ENCODE measurements at regions not wholly inside any gene's neighbourhood (a gene's known extent, or its start where the extent isn't known, plus 50 kb on each side); places are given as distances from the start of the nearest gene placed in this dataset.
"Not testable (repeated sequence)": the region's sequence is repeated elsewhere in the genome, so short reads cannot be mapped to it uniquely, and the experiment has no call there.

DNA sequence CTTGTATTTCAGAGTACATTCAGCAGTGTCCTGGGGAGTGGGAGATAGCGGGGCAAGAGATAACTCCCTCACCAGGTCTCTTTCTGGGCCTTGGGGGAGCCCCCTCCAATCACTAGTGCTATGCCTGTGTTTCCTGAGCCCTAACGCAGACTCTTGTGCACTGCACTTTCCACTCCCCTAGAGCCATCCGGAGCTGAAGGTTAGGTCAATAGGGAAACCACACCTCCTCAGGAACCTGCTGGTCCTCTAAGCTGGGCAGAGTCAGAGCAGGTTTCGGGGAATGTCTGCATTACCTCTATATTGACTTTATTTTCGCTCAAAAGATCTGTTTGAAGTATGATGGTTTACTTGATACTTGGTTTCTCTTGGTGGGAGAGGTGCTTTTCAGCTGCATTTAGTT, 617.0 kb upstream of the ROBO1 start:
- in situ Hi-C loops (cut with MboI; ENCODE audit: low sequenced_read_pairs) = no loop called here

DNA sequence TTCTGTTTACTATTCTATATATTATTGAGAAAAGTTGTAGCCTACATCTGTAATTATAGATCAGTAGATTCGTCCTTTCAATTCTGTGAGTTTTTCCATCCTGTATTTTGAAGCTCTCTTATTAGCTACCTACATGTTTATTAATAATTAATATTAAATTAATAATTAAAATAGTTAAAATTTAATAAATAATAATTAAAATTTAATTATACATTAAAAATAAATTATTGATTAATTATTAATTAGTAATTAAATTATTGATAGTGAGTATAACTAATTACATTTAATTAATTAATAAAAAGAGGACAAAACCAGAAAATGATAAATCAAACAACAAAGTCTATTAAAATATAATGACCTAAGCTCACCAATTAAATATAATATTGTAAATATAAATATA, 606.6 kb upstream of the ROBO1 start:
- in situ Hi-C loops (cut with MboI; ENCODE audit: low sequenced_read_pairs) = no loop called here

DNA sequence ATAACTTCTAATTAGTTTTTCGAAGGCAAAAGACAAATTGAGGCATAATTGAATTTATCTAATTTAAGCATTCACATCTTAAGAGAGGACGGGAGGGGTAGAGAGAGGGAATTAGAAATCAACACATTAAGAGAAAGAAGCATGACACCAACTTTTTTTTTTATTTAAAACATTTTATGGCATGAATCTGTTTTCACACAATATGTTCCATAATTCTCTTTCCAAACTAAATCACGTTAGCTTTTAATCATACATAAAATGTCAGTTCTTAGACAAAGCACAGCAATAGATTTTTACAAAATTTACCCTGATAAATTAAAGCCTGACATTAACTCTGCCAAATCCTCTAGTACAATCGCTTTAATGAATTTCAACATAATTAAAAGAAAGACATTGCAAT, 600.8 kb upstream of the ROBO1 start:
- in situ Hi-C loops (cut with MboI; ENCODE audit: low sequenced_read_pairs) = no loop called here

DNA sequence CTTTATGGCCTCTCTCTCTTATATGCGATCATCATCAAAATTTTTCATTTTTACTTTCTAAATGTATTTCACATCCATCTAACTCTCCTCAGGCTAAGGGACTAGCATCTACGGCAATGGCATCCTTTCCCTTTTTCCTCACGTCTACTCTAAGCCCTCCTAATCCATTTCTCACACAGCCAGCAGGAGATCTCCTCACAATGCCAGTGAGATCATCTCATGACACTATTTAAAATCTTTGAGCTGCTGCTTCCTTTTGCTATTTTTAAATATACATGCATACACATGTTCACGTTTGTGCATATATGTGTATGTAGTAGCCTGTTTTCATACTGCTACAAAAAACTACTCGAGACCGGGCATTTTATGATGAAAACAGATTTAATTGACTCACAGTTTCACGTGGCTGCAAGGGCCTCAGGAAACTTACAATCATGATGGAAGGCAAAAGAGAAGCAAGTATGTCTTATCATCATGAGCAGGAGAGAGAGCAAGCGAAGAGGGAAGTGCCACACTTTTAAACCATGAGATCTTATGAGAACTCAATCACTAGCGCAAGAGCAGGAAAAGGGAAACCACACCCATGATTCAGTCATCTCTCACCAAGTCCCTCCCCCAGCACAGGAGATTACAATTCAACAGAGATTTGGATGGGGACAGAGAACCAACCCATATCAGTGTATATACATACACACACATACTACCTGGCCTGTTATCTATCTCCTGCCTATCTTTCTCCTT, 599.2 kb upstream of the ROBO1 start:
- in situ Hi-C loops (cut with MboI; ENCODE audit: low sequenced_read_pairs) = no loop called here

DNA sequence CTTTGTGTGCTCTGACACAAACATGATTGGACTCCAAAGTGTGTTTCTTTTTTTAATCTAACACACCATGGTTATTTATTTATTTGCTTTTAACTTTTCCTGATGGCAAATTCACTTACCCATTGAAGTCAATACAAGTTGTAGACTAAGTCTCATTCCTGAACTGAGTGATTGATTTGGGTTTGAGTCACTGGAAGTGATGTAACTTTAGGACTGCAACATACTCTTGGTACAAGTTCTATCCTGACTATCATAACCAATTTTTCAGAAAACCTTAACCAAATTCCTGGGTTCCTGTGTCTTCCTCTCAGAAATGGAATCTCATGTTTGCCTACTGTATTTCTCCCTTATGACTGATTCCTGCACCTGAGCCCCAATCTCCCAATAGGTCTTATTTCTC, 590.0 kb upstream of the ROBO1 start:
- in situ Hi-C loops (cut with MboI; ENCODE audit: low sequenced_read_pairs) = no loop called here

DNA sequence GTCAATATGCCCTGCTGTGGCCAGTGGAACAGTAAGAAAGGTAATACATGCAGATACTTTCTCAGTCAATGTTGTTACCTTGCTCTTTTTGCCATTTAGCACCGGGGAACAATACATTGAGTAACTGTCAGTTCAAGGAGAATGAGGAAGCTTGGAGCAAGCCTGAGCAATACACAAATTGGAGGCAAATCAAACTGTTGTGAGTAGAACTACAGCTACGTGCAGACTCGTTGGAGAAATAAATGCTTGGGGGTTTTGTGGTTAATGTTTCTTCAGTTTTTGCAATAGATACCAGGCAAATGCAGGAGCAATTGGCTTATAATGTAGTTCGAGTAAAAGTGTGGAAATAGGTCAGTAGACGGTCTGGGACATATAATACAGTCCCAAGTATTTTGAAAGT, 587.3 kb upstream of the ROBO1 start:
- in situ Hi-C loops (cut with MboI; ENCODE audit: low sequenced_read_pairs) = no loop called here

DNA sequence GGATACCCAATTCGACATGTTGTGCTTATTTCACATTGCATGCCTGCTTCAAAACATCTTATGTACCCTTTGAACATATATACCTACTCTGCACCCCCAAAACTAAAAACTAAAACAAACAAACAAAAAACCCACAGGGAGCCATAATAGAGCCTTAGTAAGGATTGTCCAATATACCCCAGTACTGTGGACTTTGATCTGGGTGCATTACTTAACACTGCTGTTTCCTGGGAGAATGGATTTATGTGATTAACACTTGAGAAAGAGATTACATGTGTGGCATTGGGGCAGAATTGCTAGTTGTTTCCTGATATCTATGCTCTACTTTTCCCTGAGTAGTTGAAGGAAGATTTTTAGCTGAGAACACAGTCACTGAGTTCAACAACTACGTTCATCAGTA, 583.4 kb upstream of the ROBO1 start:
- in situ Hi-C loops (cut with MboI; ENCODE audit: low sequenced_read_pairs) = no loop called here

DNA sequence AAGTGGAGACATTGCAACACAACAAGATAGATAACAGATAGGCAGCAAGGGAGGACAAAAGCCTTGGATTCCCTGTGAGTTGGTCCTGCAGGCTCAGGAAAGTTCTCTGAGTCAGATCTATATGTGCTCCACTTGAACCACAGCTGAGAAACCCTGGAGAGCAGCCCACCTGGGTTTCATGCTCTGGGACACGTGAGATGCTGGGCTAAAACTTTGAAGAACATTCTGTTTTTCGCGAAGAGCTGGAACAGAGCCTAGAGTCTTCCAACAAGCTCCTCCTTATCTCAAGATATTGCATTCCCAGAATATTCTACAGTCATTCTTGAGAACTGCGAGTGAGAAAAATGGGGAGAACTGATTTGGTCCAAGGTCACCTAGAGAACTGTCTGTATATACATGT, 583.0 kb upstream of the ROBO1 start:
- in situ Hi-C loops (cut with MboI; ENCODE audit: low sequenced_read_pairs) = no loop called here

DNA sequence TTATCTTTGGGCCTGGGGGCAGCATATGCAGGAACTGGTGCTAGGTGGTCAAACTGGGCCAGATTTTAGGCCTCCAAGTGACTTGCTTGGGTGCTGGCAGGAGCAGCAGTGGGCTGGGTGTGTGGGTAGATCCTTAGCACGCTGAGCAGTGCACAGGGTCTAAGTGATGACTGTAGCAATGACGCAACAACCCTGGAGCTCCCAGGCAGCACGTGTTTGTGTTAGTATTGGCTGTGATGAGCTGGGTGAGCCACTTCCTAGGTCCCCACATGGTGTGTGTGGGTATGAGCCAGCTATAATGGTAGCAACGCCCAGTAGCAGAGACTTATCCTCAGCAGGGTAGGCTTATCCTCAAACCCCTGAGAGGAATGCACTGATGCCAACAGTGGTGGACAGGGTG, 570.6 kb upstream of the ROBO1 start:
- in situ Hi-C loops (cut with MboI; ENCODE audit: low sequenced_read_pairs) = no loop called here

DNA sequence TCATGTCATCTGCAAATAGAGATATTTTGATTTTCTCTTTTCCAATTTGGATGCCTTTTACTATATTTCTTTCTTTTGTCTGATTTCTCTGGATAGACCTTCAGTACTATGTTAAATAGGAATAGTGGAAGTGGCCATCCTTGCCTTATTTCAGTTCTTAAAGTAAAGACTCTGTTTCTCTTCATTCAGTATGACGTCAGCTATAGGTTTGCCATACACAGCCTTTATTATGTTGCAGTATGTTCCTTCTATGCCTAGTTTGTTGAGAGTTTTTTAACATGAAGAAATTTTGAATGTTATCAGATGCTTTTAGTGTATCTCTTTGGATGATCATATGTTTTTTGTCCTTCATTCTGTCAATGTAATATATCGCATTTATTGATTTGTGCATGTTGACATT, 566.7 kb upstream of the ROBO1 start:
- in situ Hi-C loops (cut with MboI; ENCODE audit: low sequenced_read_pairs) = no loop called here

DNA sequence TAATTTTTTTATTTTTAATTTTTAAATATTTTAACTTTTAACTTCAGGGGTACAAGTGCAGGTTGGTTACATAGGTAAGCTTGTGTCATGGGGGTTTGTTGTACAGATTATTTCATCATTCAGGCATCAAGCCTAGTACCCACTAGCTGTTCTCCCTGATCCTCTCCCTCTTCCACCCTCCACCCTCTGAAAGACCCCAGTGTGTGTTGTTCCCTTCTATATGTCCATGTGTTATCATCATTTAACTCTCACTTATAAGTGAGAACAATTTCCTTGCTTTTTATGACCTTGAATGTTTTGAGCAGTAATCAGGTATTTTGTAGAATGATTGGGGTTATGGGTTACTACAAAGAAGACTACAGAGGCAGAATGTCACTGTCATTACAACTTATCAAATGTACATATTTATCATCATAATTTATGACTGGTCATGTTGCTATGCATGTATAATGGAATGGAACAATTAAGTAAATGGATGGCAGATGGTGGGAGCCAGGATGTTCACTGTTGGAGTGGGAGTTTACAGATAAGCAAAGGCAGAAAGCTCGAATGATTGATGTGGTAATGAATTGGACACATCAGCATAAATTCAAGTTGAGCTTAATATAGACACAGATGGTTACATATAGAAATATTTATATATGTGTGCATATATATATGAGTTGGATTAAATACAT, 563.8 kb upstream of the ROBO1 start:
- in situ Hi-C loops (cut with MboI; ENCODE audit: low sequenced_read_pairs) = no loop called here

DNA sequence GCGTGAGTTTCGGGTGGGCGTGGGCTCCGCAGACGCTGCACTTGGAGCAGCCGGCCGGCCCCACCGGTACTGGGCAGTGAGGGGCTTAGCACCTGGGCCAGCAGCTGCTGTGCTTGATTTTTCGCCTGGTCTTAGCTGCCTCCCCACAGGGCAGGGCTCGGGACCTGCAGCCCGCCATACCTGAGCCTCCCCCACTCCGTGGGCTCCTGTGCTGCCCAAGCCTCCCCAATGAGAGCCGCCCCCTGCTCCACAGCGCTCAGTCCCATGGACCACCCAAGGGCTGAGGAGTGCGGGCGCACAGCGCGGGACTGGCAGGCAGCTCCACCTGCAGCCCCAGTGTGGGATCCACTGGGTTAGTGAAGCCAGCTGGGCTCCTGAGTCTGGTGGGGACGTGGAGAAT, 546.7 kb upstream of the ROBO1 start:
- in situ Hi-C loops (cut with MboI; ENCODE audit: low sequenced_read_pairs) = not testable (repeated sequence)

DNA sequence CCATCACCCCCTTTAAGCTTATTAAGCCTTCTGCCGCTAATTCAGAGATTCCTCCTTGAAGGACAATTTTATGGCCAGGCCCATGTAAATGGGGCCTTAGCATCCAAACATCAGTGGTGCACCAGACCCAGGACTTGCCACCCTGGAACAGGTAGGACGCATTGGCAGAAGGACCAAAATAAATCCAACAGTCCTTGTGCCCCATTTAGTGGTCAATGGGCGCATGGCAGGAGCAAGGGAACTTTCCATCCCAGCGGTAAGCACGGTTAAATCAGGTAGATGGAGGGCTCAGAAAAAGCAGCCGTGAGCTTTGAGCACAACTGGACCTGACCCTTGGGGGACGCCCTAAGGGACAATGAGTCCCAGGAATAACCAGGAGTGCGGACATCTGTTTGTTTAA, 540.8 kb upstream of the ROBO1 start:
- in situ Hi-C loops (cut with MboI; ENCODE audit: low sequenced_read_pairs) = no loop called here

DNA sequence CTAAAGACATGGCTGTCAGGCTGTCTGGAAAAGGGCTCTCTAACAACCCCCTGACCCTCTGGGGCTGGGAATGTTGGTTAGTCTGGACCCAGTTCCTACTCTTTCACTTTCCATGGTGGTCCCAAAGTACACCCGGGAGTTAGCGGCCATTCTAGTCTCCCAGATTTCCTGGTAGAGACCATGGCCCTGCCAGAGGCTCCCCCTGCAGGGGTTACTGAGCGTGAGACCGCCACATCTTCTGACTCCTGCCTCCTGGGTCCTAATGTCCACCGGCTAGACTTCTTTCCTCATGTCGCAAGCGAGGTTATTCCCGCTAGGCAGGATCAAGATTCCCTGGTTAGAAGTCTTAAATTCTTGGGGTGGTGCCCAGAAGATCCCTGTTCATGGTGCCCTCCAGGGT, 540.0 kb upstream of the ROBO1 start:
- in situ Hi-C loops (cut with MboI; ENCODE audit: low sequenced_read_pairs) = no loop called here

DNA sequence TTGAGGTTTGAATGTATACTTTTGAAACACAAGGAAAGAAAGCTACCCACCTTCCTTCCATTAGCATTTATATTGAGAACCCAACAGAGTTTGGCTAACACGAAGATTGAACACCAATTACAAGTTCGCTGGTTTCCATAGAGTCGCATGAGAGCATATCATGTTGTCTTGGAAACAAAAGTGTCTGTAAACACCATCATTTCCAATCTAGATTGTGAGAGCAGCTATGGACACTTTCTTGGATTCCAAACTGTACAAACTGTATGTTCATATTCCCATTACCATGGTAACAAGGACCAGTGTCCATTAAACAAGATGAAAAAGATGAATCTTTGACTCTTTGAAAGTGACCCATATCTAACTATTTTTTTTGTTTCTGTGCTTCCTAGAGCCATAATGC, 529.9 kb upstream of the ROBO1 start:
- in situ Hi-C loops (cut with MboI; ENCODE audit: low sequenced_read_pairs) = no loop called here

DNA sequence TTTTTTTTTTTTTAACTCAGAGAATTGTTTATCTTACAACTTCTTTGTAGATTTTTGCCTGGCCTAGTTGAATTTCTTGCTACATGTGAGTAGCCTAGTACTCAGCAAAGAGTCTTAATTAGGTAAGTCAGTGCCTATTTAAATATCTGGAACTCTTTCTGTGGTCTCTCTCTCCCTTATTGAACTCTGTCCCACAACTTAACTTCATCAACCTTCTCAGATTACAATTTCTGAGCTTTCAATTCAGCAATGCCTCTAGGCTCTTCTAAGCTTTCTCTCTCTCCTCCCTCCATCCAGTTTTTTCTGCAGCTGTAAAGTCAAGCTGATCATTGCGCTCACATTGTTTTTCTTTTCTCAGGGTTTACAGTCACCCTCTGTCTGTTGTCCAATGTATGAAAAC, 517.6 kb upstream of the ROBO1 start:
- in situ Hi-C loops (cut with MboI; ENCODE audit: low sequenced_read_pairs) = no loop called here

DNA sequence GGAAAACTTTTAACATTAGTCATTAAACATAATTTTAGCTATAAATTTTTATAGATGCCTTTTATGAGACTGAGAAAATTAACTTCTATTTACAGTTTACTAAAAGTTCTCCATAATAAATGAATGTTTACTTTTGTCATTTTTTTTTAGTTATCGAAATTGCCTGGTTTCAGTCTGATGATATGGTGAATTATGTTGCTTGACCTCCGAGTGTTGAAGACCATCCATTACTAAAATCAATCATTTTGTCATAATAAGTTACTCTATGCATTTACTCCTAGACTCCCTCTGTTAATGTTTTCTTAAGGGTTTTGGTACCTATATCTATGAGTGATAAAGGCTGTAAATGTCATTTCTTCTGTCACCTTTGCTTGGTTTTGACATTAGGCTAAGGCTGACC, 516.0 kb upstream of the ROBO1 start:
- in situ Hi-C loops (cut with MboI; ENCODE audit: low sequenced_read_pairs) = no loop called here

DNA sequence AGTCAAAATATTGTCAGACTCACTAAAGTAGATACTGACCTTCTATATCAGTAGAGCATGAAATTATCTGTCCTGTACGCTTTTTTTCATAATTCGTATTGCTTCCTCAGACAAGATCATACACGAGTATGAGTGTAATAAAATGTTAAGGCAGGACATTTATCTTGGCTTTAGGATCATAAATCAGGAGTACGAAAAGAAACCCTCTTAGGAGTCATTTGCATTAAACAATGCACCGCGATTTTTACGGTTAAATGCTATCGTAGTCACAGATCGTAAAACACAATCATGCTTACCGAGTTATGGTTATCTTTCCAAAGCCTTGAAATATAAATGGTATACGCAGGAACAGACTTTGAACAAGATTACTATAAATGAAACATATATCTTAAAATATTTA, 510.3 kb upstream of the ROBO1 start:
- in situ Hi-C loops (cut with MboI; ENCODE audit: low sequenced_read_pairs) = no loop called here

DNA sequence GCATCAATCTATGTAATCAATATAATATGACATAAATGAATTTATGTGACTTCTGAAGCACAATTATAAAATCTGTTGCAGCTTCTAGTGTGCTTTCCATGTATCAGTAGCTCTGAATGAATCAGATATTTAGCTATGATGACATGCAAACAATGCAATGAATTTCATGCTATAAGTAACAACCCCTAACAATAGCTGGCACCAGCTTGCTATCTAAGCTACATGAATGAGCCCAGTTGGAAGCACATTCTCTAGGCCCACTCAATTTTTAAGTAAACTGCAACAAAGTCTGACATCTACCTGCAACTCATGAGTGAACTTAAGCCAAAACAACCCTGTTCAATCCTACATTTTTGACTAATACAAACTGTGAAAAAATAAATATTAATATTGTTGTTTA, 507.3 kb upstream of the ROBO1 start:
- in situ Hi-C loops (cut with MboI; ENCODE audit: low sequenced_read_pairs) = no loop called here

DNA sequence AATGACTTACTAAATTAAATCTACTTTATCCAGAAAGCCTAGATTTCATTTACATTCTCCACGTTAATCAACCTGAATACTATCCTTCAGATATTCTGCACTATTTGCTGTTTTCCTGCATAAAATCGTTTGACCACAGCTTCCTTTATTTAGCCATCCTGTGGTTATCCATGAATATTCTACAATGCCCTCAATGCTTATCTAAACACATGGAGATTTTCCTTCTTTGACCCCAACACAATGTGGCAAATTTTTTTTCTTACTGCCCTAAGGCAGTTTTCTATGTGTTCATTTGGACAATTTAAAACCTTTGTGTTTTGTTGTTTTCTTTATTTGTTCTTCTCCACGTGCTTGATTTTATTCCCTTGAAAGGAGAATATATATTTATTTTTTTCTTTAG, 495.5 kb upstream of the ROBO1 start:
- in situ Hi-C loops (cut with MboI; ENCODE audit: low sequenced_read_pairs) = no loop called here

DNA sequence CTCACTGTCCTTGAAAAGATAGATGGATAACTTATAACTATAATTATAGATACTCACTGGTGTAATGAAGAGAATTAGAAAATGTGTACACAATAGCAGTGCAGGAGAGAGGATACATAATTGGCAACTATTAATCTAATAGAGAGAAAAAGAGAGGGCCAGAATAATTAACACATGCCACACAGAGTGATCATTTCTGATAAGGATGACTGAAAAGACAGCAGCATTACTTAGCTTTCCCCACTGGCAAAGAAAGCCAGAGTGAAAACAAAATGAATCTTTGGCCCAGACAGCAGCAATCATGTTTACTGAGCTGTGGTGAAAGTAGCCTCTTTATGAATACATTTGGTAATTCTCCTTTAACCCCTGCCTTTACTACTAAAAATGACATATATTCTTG, 493.3 kb upstream of the ROBO1 start:
- in situ Hi-C loops (cut with MboI; ENCODE audit: low sequenced_read_pairs) = no loop called here

DNA sequence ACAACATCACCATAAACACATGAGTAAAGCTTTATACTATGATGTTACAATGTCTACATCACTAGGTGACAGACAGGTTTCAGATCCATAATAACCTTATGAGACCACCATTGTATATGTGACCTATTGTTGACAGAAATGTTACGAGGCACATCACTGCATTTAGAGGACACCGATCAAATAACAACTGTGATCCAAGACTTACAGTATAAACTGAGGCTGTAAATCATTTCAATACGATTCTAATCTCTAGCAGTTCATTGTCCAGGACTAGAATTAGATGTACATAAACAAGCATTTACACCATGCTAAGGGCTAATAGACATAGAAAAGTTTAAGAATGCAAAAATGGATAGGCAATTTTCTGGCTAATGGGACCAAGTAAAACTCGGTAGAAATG, 491.9 kb upstream of the ROBO1 start:
- in situ Hi-C loops (cut with MboI; ENCODE audit: low sequenced_read_pairs) = no loop called here

DNA sequence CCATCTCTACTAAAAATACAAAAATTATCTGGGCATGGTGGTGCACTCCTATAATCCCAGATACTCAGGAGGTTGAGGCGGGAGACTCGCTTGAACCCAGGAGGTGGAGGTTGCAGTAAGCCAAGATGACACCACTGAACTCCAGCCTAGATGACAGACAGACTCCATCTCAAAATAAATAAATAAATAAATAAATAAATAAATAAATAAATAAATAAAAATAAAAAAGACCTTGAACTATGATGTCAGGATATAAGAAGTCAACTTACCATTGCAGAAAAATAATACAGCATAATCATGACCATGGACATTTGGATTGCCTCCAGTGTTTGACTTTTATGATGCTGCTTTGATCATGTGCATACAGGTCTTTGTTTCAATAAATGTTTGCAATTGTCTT, 484.3 kb upstream of the ROBO1 start:
- in situ Hi-C loops (cut with MboI; ENCODE audit: low sequenced_read_pairs) = no loop called here
